H1 (cell line): ENCODE measurements at regions not wholly inside any gene's neighbourhood (a gene's known extent, or its start where the extent isn't known, plus 50 kb on each side); places are given as distances from the start of the nearest gene placed in this dataset.

ENCODE experiments used
- CTCF ChIA-PET: fragments of 300-600 bp; sonication (Branson Sonifier 250); formaldehyde crosslinking; loops from one replicate; lab custom pipeline; 2021; ENCODE audit not compliant: partially characterized antibody; lab: Charles Lee
- POLR2A ChIA-PET: fragments of 300-600 bp; sonication (Branson Sonifier 250); formaldehyde crosslinking; loops from one replicate; lab custom pipeline; 2021; ENCODE audit warnings: inconsistent platforms; ENCODE audit not compliant: partially characterized antibody; lab: Charles Lee
- DNase-seq, 2 experiments: peaks; one replicate each; pipeline versions ENCODE4 v3.0.0 to v3.0.0-alpha.2; 2010 to 2022; ENCODE audit warnings: low spot score in 2 of 2, low read depth in 1 of 2, mixed read lengths in 1 of 2
- FAIRE-seq: peaks from 2 replicates; lab custom pipeline; 2011; peaks lifted over from hg19 to GRCh38; lab: Jason Lieb, UNC
- H2AFZ ChIP-seq: 2 replicates; pipeline ENCODE4 v1.8.1; 2012; ENCODE audit warnings: low read length, inconsistent platforms
- H2AK5ac ChIP-seq: 2 replicates; pipeline ENCODE4 v1.6.1; 2013; ENCODE audit warnings: low read depth, low read length
- H2BK120ac ChIP-seq: replicated peaks from 2 replicates; pipeline ENCODE3; 2013; ENCODE audit warnings: low read depth, low read length, inconsistent platforms
- H2BK12ac ChIP-seq: 2 replicates; pipeline ENCODE4 v1.6.1; 2013; ENCODE audit warnings: low read depth, low read length
- H2BK15ac ChIP-seq: 2 replicates; pipeline ENCODE4 v1.6.1; 2013; ENCODE audit warnings: low read length
- H2BK20ac ChIP-seq: 2 replicates; pipeline ENCODE4 v1.6.1; 2013; ENCODE audit warnings: low read length
- H2BK5ac ChIP-seq: 2 replicates; pipeline ENCODE4 v1.6.1; 2013; ENCODE audit warnings: low read depth, low read length
- H3K14ac ChIP-seq: 2 replicates; pipeline ENCODE4 v1.6.1; 2013; ENCODE audit warnings: inconsistent platforms; ENCODE audit not compliant: insufficient read length
- H3K18ac ChIP-seq: 2 replicates; pipeline ENCODE4 v1.6.1; 2013; ENCODE audit warnings: low read length; ENCODE audit errors: extremely low read depth
- H3K23ac ChIP-seq: 2 replicates; pipeline ENCODE4 v1.6.1; 2013; ENCODE audit warnings: inconsistent platforms; ENCODE audit not compliant: insufficient read length
- H3K23me2 ChIP-seq: 2 replicates; pipeline ENCODE4 v1.6.1; 2013; ENCODE audit warnings: low read depth, low read length
- H3K27ac ChIP-seq: 2 replicates; pipeline ENCODE4 v1.6.1; 2011; ENCODE audit warnings: low read depth, low read length, inconsistent platforms
- H3K27me3 ChIP-seq, 4 experiments: replicated peaks in 1 of 4; 1 replicate in 1 of 4; 2 replicates in 3 of 4; pipeline versions ENCODE4 v1.6.1 to v1.8.1; 2011 to 2013; ENCODE audit warnings: low read length in 3 of 4, mild to moderate bottlenecking in 3 of 4, inconsistent platforms in 2 of 4, mixed read lengths in 2 of 4, moderate library complexity in 1 of 4; ENCODE audit not compliant: control insufficient read depth in 3 of 4, insufficient read depth in 3 of 4; ENCODE audit errors: extremely low read depth in 1 of 4
- H3K36me3 ChIP-seq, 4 experiments: 2 replicates each; pipeline versions ENCODE4 v1.6.1 to v1.8.1; 2011 to 2013; ENCODE audit warnings: mild to moderate bottlenecking in 4 of 4, low read length in 3 of 4, moderate library complexity in 2 of 4, control low read depth in 1 of 4, inconsistent platforms in 1 of 4; ENCODE audit not compliant: insufficient read depth in 4 of 4, control insufficient read depth in 2 of 4
- H3K4ac ChIP-seq: replicated peaks from 2 replicates; pipeline ENCODE3; 2013; ENCODE audit warnings: low read length, low read depth, mixed read lengths, inconsistent platforms; ENCODE audit not compliant: insufficient read length
- H3K4me1 ChIP-seq, 4 experiments: replicated peaks in 1 of 4; 1 replicate in 1 of 4; 2 replicates in 3 of 4; pipeline versions ENCODE4 v1.6.1 to v1.8.1; 2011 to 2013; ENCODE audit warnings: low read length in 3 of 4, inconsistent platforms in 2 of 4, mixed read lengths in 1 of 4; ENCODE audit not compliant: insufficient read depth in 4 of 4, control insufficient read depth in 3 of 4
- H3K4me2 ChIP-seq, 2 experiments: 2 replicates each; pipeline versions ENCODE4 v1.6.1 to v1.8.1; 2011 to 2013; ENCODE audit warnings: low read depth in 2 of 2, low read length in 2 of 2, control low read depth in 1 of 2, inconsistent platforms in 1 of 2, mild to moderate bottlenecking in 1 of 2; ENCODE audit not compliant: insufficient read depth in 1 of 2
- H3K4me3 ChIP-seq, 4 experiments: fragments of 200-600, 300-600 bp in 1 of 4; sonication (generic), shearing (Covaris generic), sonication (Bioruptor Twin) in 1 of 4; 2 replicates each; pipeline versions ENCODE4 v1.5.1 to v1.8.1; 2011 to 2016; ENCODE audit warnings: low read length in 4 of 4, low read depth in 3 of 4, control low read depth in 2 of 4, inconsistent platforms in 2 of 4, mild to moderate bottlenecking in 2 of 4, mixed read lengths in 1 of 4, moderate library complexity in 1 of 4; ENCODE audit not compliant: insufficient read depth in 2 of 4; ENCODE audit errors: extremely low read depth in 1 of 4
- H3K56ac ChIP-seq: replicated peaks from 2 replicates; pipeline ENCODE3; 2013; ENCODE audit warnings: low read depth, mild to moderate bottlenecking, mixed read lengths, low read length, inconsistent platforms; ENCODE audit not compliant: insufficient read length
- H3K79me1 ChIP-seq: 2 replicates; pipeline ENCODE4 v1.6.1; 2013; ENCODE audit warnings: low read depth, low read length, control low read depth
- H3K79me2 ChIP-seq, 2 experiments: 2 replicates each; pipeline versions ENCODE4 v1.6.1 to v1.8.1; 2012 to 2013; ENCODE audit warnings: low read length in 2 of 2, mild to moderate bottlenecking in 2 of 2, inconsistent platforms in 1 of 2; ENCODE audit not compliant: insufficient read depth in 2 of 2, control insufficient read depth in 1 of 2
- H3K9ac ChIP-seq, 4 experiments: replicated peaks in 1 of 4; 1 replicate in 1 of 4; 2 replicates in 3 of 4; pipeline versions ENCODE4 v1.6.1 to v1.8.1; 2011 to 2013; ENCODE audit warnings: low read depth in 3 of 4, low read length in 3 of 4, control low read depth in 2 of 4, mild to moderate bottlenecking in 2 of 4, moderate library complexity in 2 of 4, inconsistent platforms in 1 of 4; ENCODE audit errors: extremely low read depth in 1 of 4
- H3K9me3 ChIP-seq, 2 experiments: 2 replicates each; pipeline versions ENCODE4 v1.6.1 to v1.8.1; 2012 to 2013; ENCODE audit warnings: mild to moderate bottlenecking in 2 of 2, moderate library complexity in 2 of 2, control low read depth in 1 of 2, inconsistent platforms in 1 of 2, low read depth in 1 of 2, low read length in 1 of 2, mixed read lengths in 1 of 2; ENCODE audit not compliant: insufficient read depth in 2 of 2
- H4K20me1 ChIP-seq, 2 experiments: replicated peaks in 1 of 2; 2 replicates each; pipeline versions ENCODE3 to v1.8.1; 2011 to 2013; ENCODE audit warnings: inconsistent platforms in 2 of 2, low read length in 2 of 2, mild to moderate bottlenecking in 1 of 2; ENCODE audit not compliant: insufficient read depth in 2 of 2, control insufficient read depth in 1 of 2
- H4K5ac ChIP-seq: 2 replicates; pipeline ENCODE4 v1.6.1; 2013; ENCODE audit warnings: low read length, low read depth, mixed read lengths, inconsistent platforms; ENCODE audit not compliant: insufficient read length
- H4K8ac ChIP-seq: 2 replicates; pipeline ENCODE4 v1.8.0; 2013; ENCODE audit warnings: mild to moderate bottlenecking, moderate library complexity, low read length, inconsistent platforms; ENCODE audit not compliant: insufficient read depth; ENCODE audit errors: extremely low read depth
- H4K91ac ChIP-seq: replicated peaks from 2 replicates; pipeline ENCODE3; 2013; ENCODE audit warnings: low read length, mixed read lengths, inconsistent platforms; ENCODE audit not compliant: insufficient read length
- BCL11A ChIP-seq, 2 experiments: IDR thresholded peaks; one replicate each; pipeline ENCODE4 v1.6.1; 2011; ENCODE audit warnings: low read depth in 2 of 2, low read length in 2 of 2, mild to moderate bottlenecking in 2 of 2
- EZH2 ChIP-seq: fragments of 200-600 bp; sonication (generic); IDR thresholded peaks from 2 replicates; pipeline ENCODE4 v1.7.1; 2012; ENCODE audit warnings: low read depth, mild to moderate bottlenecking, moderate library complexity, low read length, inconsistent platforms; ENCODE audit not compliant: severe bottlenecking
- FOSL1 ChIP-seq: IDR thresholded peaks from 2 replicates; pipeline ENCODE4 v1.6.1; 2011; ENCODE audit warnings: mild to moderate bottlenecking, low read depth, low read length, moderate library complexity; ENCODE audit not compliant: insufficient read depth
- GABPA ChIP-seq: IDR thresholded peaks from 2 replicates; pipeline ENCODE4 v1.6.1; 2011; ENCODE audit warnings: mild to moderate bottlenecking, low read length, moderate library complexity, borderline replicate concordance; ENCODE audit not compliant: insufficient read depth
- HDAC2 ChIP-seq, 2 experiments: fragments of 300-600 bp in 1 of 2; sonication (generic) in 1 of 2; IDR thresholded peaks; 2 replicates each; pipeline ENCODE4 v1.6.1; 2011 to 2012; ENCODE audit warnings: low read depth in 2 of 2, low read length in 2 of 2, mild to moderate bottlenecking in 2 of 2, moderate library complexity in 2 of 2, borderline replicate concordance in 1 of 2, inconsistent platforms in 1 of 2
- JUND ChIP-seq: IDR thresholded peaks from 2 replicates; pipeline ENCODE4 v1.6.1; 2011; ENCODE audit warnings: mild to moderate bottlenecking, improper control_type of control experiment, low read length
- KDM4A ChIP-seq: IDR thresholded peaks from one replicate; pipeline ENCODE4 v1.7.1; 2012; ENCODE audit warnings: low read depth, mild to moderate bottlenecking, moderate library complexity, low read length, inconsistent platforms; ENCODE audit not compliant: severe bottlenecking
- KDM5A ChIP-seq: fragments of 200-600 bp; IDR thresholded peaks from 2 replicates; pipeline ENCODE4 v1.7.1; 2012; ENCODE audit warnings: mild to moderate bottlenecking, low read length, inconsistent platforms, mixed read lengths
- TAF7 ChIP-seq: optimal IDR thresholded peaks from 2 replicates; pipeline ENCODE3; 2011; ENCODE audit warnings: low read depth, mild to moderate bottlenecking, inconsistent platforms, low read length, moderate library complexity, borderline replicate concordance
- YY1 ChIP-seq: IDR thresholded peaks from 2 replicates; pipeline ENCODE4 v1.6.1; 2011; ENCODE audit warnings: low read depth, mild to moderate bottlenecking, low read length
- ZNF274 ChIP-seq: IDR thresholded peaks from 2 replicates; pipeline ENCODE4 v1.7.0; 2012; ENCODE audit warnings: low read length, borderline replicate concordance; ENCODE audit errors: extremely low read depth
- WGBS, 2 experiments: shearing (Covaris generic) in 1 of 2; methylation state at CpG; one replicate each; pipeline versions ENCODE4 v1.1.6 to v1.1.7; 2013 to 2015; ENCODE audit warnings: low lambda C conversion rate in 2 of 2, mixed read lengths in 2 of 2, inconsistent platforms in 1 of 2, low coverage in 1 of 2, missing lambda C conversion rate in 1 of 2; ENCODE audit not compliant: insufficient replicate concordance in 2 of 2, insufficient coverage in 1 of 2, insufficient read length in 1 of 2; ENCODE audit errors: extremely low coverage in 1 of 2, missing lambda C conversion rate in 1 of 2; 5-methylcytosine and 5-hydroxymethylcytosine counted together

DNA sequence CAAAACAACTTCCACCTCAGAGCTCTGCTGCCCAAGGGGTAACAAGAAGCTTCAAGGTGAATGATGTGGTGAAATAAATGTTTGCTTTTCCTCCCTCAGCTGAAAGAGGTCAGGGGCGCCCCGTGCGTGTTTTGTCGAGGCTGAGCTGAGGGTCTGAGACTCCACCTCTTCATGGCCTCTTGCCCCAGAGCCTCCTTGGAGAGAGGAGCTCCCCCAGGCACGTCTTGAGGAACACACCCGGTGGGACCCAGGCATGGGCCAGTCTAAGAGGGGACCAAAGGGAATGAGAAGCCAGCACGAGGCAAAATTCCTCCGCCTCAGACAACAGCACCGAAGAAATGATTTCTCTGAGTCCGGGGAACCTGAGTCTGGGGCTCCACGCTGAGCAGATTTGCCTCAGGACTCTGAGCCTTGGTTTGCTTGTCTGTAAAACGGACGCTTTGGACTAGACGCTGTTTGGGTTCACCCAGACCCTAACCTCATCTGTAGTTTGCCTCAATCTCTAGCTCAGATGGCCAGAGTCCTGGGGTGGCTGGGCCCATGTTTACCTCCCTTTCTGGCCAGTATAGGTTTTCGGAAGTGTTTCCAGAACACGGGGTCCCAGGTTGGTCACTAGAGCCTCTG lies 56.4 kb upstream of the ODC1 start:
- Histone ChIP-seq H3K23me2 (no peaks in the 10 kb centered on the region), H4K20me1 (no peaks in the 10 kb centered on the region), H2BK15ac (no peak overlapping the region), H3K79me2 (no peaks in the 10 kb centered on the region), H2BK5ac (no peak overlapping the region), H3K56ac (no peak overlapping the region), H2BK12ac (no peak overlapping the region), H3K4me1 (no peaks in the 10 kb centered on the region), H2BK120ac (no peak overlapping the region), H3K14ac (no peak overlapping the region), H3K27me3 (no peaks in the 10 kb centered on the region), H2BK20ac (no peak overlapping the region), H3K4me2 (no peak overlapping the region), H3K23ac (no peak overlapping the region), H3K4me3 (no peak overlapping the region), H3K9me3 (no peaks in the 10 kb centered on the region), H3K4ac (no peak overlapping the region), H4K5ac (no peak overlapping the region), H3K27ac (no peak overlapping the region), H4K8ac (peak overlapping the region; percentile 71; the same call in 1 of the 2 replicates), H2AK5ac (no peak overlapping the region), H3K36me3 (no peaks in the 10 kb centered on the region), H2AFZ (no peak overlapping the region), H3K9ac (no peak overlapping the region), H3K18ac (no peak overlapping the region), H3K79me1 (no peaks in the 10 kb centered on the region; the same call in 1 of the 2 replicates), H4K91ac (no peak overlapping the region)
- CTCF ChIA-PET = interaction anchor here (1.2 to 1.8 kb wide), 5 partner anchors 9 to 155 kb away, joined by 3 to 6 read pairs (median 4); no protein-coding TSS in a partner anchor
- POLR2A ChIA-PET = interaction anchor here (0.7 kb wide), 1 partner anchor 21 kb away, joined by 3 read pairs; no protein-coding TSS in a partner anchor
- WGBS, 2 experiments = 95% methylated on average over 12 of the region's 16 CpGs; no CpG with 5 or more reads in 1 of the 2 experiments
- TF ChIP-seq BCL11A (IDR thresholded peaks at IDR 0.05; ENCODE audit: low read depth in 2 of 2, low read length in 2 of 2) (no peak), HDAC2 (IDR thresholded peaks at IDR 0.05; ENCODE audit: borderline replicate concordance in 1 of 2, low read depth in 2 of 2, low read length in 2 of 2) (no peak), JUND (no peak), EZH2 (no peak), GABPA (no peak), TAF7 (no peak), ZNF274 (no peak), KDM5A (no peak), KDM4A (no peak), FOSL1 (no peak), YY1 (no peak)
- DNase-seq (peak in 1 of 2 experiments; percentile 33), FAIRE-seq (no peak)
